GM19043 (cell line): ENCODE measurements at regions not wholly inside any gene's neighbourhood (a gene's known extent, or its start where the extent isn't known, plus 50 kb on each side); places are given as distances from the start of the nearest gene placed in this dataset.
"Not testable (repeated sequence)": the region's sequence is repeated elsewhere in the genome, so short reads cannot be mapped to it uniquely, and the experiment has no call there.

Source experiments
- ATAC-seq: cut with Tn5 transposase; IDR thresholded peaks from one replicate; pipeline ENCODE4 v1.9.1; 2021; ENCODE audit warnings: low read depth; ENCODE audit not compliant: unreplicated experiment

GRCh38 chr5:2166979-2167377, 284.3 kb upstream of the IRX4 start:
- no peak for ATAC-seq

- ATAC-seq = no peak
Measured at GRCh38 chr5:2166306-2166978, 283.7 kb upstream of the IRX4 start.

- no peak for ATAC-seq
Measured at GRCh38 chr5:2165615-2166305, 283.0 kb upstream of the IRX4 start.

- no peak for ATAC-seq
Measured at GRCh38 chr5:2165203-2165602, 282.5 kb upstream of the IRX4 start.

- no peak for ATAC-seq
Measured at GRCh38 chr5:2164586-2164985, 281.9 kb upstream of the IRX4 start.

- ATAC-seq = no peak
Measured at GRCh38 chr5:2163940-2164490, 281.3 kb upstream of the IRX4 start.

GRCh38 chr5:2163060-2163856, 280.5 kb upstream of the IRX4 start:
- no peak for ATAC-seq

- no peak for ATAC-seq
Measured at GRCh38 chr5:2160811-2161210, 278.1 kb upstream of the IRX4 start.

GRCh38 chr5:2158767-2159166, 276.0 kb upstream of the IRX4 start:
- ATAC-seq = no peak

- no peak for ATAC-seq
Measured at GRCh38 chr5:2158109-2158508, 275.4 kb upstream of the IRX4 start.

GRCh38 chr5:2157372-2157771, 274.6 kb upstream of the IRX4 start:
- no peak for ATAC-seq

GRCh38 chr5:2156358-2157059, 273.8 kb upstream of the IRX4 start:
- ATAC-seq = no peak

- no peak for ATAC-seq
Measured at GRCh38 chr5:2155556-2155955, 272.8 kb upstream of the IRX4 start.

GRCh38 chr5:2153802-2154201, 271.1 kb upstream of the IRX4 start:
- ATAC-seq = no peak

GRCh38 chr5:2153350-2153749, 270.6 kb upstream of the IRX4 start:
- ATAC-seq = no peak

GRCh38 chr5:2151301-2151888, 268.7 kb upstream of the IRX4 start:
- ATAC-seq = not testable (repeated sequence)

- no peak for ATAC-seq
Measured at GRCh38 chr5:2149195-2149539, 266.4 kb upstream of the IRX4 start.

- no peak for ATAC-seq
Measured at GRCh38 chr5:2148312-2149194, 265.8 kb upstream of the IRX4 start.

GRCh38 chr5:2147504-2148311, 265.0 kb upstream of the IRX4 start:
- ATAC-seq = no peak
